ENCODE measurements at regions not wholly inside any gene's neighbourhood (a gene's known extent, or its start where the extent isn't known, plus 50 kb on each side); places are given as distances from the start of the nearest gene placed in this dataset.
"Not testable (repeated sequence)": the region's sequence is repeated elsewhere in the genome, so short reads cannot be mapped to it uniquely, and the experiment has no call there.

DNA sequence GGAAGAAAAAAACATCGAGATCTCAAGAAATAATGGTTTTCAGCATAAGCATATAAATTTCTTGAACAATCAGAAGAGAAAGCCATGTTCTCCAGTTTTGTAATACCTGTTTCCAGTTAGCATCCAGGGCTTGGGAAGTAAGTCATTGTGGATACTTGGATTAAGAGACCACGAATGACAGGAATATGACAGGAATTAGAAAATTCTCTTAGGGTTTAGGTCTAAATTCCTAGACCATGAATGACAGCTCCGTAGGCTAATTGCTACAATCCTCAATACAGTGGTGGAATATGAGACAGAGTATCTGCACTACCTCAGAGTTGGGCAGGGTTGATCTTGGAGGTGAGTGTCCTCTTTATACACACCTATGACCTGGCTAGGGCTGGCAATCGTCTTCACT, 517.5 kb downstream of the NTRK3 start:
- TF ChIP-seq POLR2AphosphoS5 (IDR thresholded peaks at IDR 0.05) (no peak), CTCF (IDR thresholded peaks at IDR 0.05) (no peak), POLR2A (IDR thresholded peaks at IDR 0.05) (no peak)
- intact Hi-C loops (cut with DNase I; ENCODE audit: low total_unique reads), result no loop called here
- Histone ChIP-seq H3K4me1 (no peaks in the 10 kb centered on the region), H3K27me3 (no peaks in the 10 kb centered on the region), H3K9me3 (no peaks in the 10 kb centered on the region), H3K4me3 (no peak overlapping the region), H3K36me3 (no peaks in the 10 kb centered on the region), H3K27ac (no peak overlapping the region)
- DNase-seq (ENCODE audit: low spot score in 2 of 2), result no peak

GRCh38 chr15:87737460-87737859, 519.1 kb downstream of the NTRK3 start:
- H3K4me3 ChIP-seq; H3K9me3 ChIP-seq; DNase-seq (ENCODE audit: low spot score in 2 of 2); intact Hi-C loops (cut with DNase I; ENCODE audit: low total_unique reads); H3K27ac ChIP-seq; H3K36me3 ChIP-seq; H3K27me3 ChIP-seq; H3K4me1 ChIP-seq: not testable (repeated sequence)

GRCh38 chr15:87736891-87737389, 519.6 kb downstream of the NTRK3 start:
- no peak for DNase-seq (ENCODE audit: low spot score in 2 of 2)
- no peak for TF ChIP-seq POLR2A (IDR thresholded peaks at IDR 0.05)
- TF ChIP-seq POLR2AphosphoS5 (IDR thresholded peaks at IDR 0.05), result no peak
- TF ChIP-seq CTCF (IDR thresholded peaks at IDR 0.05), result no peak
- intact Hi-C loops (cut with DNase I; ENCODE audit: low total_unique reads), result no loop called here

GRCh38 chr15:87736401-87736800, 520.1 kb downstream of the NTRK3 start:
- intact Hi-C loops (cut with DNase I; ENCODE audit: low total_unique reads), result no loop called here
- Histone ChIP-seq H3K27me3 (no peaks in the 10 kb centered on the region), H3K9me3 (no peaks in the 10 kb centered on the region), H3K36me3 (no peaks in the 10 kb centered on the region), H3K27ac (no peak overlapping the region), H3K4me3 (no peak overlapping the region), H3K4me1 (no peaks in the 10 kb centered on the region)
- DNase-seq (ENCODE audit: low spot score in 2 of 2), result no peak
- TF ChIP-seq POLR2AphosphoS5 (IDR thresholded peaks at IDR 0.05) (no peak), CTCF (IDR thresholded peaks at IDR 0.05) (no peak), POLR2A (IDR thresholded peaks at IDR 0.05) (no peak)

More at GRCh38 chr15:87736891-87737389, 519.6 kb downstream of the NTRK3 start:
- Histone ChIP-seq H3K9me3 (no peaks in the 10 kb centered on the region), H3K36me3 (no peaks in the 10 kb centered on the region), H3K4me1 (no peaks in the 10 kb centered on the region), H3K4me3 (no peak overlapping the region), H3K27ac (no peak overlapping the region), H3K27me3 (no peaks in the 10 kb centered on the region)

DNA sequence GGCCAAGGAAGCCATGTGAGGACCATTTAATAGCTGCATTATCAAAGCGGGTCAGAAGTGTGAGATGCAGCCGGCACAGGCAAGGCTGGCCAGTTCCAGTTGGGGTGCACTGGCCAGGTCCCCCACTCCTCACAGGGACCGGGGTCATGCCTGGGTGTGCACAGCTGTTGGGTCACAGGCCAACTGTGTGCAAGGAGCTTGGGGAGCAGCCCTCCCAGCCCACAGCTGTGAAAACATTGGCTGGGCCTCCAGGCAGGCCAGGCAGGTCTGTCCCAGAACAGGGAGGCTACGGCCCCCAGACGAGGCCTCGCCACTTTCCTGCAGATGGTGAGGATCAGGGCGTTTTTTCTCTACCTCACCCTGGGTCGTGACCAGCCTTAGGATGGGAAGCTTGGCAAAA, 521.0 kb downstream of the NTRK3 start:
- no peaks in the 10 kb centered on the region for H3K36me3 ChIP-seq
- H3K4me1 ChIP-seq, result no peaks in the 10 kb centered on the region
- no peaks in the 10 kb centered on the region for H3K9me3 ChIP-seq
- no peaks in the 10 kb centered on the region for H3K27me3 ChIP-seq
- TF ChIP-seq POLR2AphosphoS5 (IDR thresholded peaks at IDR 0.05), result no peak
- TF ChIP-seq CTCF (IDR thresholded peaks at IDR 0.05), result no peak
- no peak for TF ChIP-seq POLR2A (IDR thresholded peaks at IDR 0.05)
- H3K27ac ChIP-seq, result no peak overlapping the region
- no peak for DNase-seq (ENCODE audit: low spot score in 2 of 2)
- H3K4me3 ChIP-seq, result no peak overlapping the region
- intact Hi-C loops (cut with DNase I; ENCODE audit: low total_unique reads), result no loop called here

Measured in breast epithelium (tissue), 4 donors.